GM19468 (cell line): ENCODE measurements at regions not wholly inside any gene's neighbourhood (a gene's known extent, or its start where the extent isn't known, plus 50 kb on each side); places are given as distances from the start of the nearest gene placed in this dataset.

Experiments used
- ATAC-seq: cut with Tn5 transposase; IDR thresholded peaks from one replicate; pipeline ENCODE4 v1.9.1; 2021; ENCODE audit warnings: mild to moderate bottlenecking, moderate library complexity, moderate number of reproducible peaks; ENCODE audit not compliant: unreplicated experiment; ENCODE audit errors: extremely low read depth

DNA sequence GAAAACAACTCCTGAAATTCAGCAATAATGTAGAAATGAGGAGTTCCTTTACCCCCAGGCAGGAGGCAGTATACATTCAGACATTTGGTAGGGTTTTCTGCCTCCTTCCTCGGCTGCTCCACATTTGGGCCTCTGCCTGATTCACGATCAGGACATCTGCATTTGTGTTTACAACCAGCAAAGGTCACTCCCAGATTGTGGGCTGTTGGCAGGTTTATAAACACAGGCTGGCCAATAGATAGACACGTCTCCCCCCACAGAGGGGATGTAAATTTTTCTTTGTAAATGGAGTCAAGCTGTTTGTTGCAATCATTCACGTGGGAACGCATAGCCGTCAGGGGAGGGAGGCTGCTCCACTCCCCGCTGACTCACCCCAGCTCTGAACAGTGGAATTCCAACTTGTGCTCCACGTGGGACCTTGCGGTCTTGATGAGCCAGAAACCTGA, 252.1 kb upstream of the N4BP1 start:
- no peak for ATAC-seq

- no peak for ATAC-seq
These were observed 250.4 kb upstream of the N4BP1 start for GRCh38 chr16:48860341-48860740.

DNA sequence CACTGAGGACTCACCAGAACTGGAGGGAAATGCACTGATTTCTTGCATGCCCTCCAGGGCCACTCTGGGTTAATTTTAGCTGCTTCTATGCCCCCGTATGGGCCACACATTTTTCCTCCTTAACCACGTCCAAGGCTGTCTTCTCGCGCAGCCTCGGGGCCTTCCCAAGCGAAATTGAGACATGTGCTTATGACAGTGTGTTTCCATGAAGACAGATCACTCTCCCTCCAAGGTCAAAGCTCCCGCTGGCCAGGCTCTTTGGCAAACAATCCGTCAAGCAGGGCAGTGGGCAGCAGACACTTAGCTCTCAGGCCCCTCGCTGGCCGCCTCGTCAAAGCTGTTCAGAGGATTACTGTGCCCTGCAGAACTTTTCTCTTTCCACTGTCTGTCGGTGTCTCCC, 243.0 kb upstream of the N4BP1 start:
- no peak for ATAC-seq

DNA sequence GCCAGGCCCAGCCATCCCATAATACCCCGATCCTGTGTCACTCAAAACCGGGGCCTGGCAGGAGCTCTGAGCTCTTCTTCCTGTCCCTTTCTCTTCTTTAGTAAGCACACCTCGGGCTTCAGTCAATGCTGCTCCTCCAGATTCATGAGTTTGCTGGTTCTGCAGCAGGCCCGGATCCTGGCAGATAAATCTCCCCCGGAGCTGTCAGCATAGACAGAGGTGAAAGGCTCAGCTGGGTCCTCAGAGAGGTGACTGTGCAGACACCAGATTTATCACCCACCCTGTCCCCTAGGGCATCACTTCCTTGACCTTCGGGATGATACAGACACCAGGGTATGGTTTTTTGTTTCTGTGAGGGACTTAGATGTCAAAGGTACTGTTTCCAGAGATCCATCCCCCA, 242.5 kb upstream of the N4BP1 start:
- no peak for ATAC-seq

GRCh38 chr16:48850097-48850770, 240.3 kb upstream of the N4BP1 start:
- no peak for ATAC-seq

GRCh38 chr16:48846277-48846676, 236.3 kb upstream of the N4BP1 start:
- no peak for ATAC-seq

- no peak for ATAC-seq
These were observed 235.3 kb upstream of the N4BP1 start for GRCh38 chr16:48845261-48845660.

DNA sequence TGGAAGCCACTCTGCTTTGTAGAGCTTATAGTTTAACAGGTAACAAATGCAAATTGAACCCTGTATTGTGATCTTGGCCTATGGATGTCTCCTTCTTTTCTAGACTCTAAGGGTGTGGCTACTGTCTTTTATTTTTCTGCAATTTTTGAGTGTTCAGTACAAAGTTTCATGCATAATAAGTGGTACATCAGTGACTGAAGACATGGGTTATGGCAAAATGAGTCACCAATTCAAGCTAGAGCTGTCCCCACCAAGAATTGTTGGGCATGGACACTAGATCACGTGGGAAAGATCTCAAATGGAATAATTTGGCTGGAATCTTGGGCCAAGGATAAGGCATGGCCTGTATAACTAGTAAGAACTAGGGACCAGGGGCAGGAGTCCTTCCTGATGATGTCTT, 228.4 kb upstream of the N4BP1 start:
- no peak for ATAC-seq

GRCh38 chr16:48836636-48837035, 226.7 kb upstream of the N4BP1 start:
- no peak for ATAC-seq

DNA sequence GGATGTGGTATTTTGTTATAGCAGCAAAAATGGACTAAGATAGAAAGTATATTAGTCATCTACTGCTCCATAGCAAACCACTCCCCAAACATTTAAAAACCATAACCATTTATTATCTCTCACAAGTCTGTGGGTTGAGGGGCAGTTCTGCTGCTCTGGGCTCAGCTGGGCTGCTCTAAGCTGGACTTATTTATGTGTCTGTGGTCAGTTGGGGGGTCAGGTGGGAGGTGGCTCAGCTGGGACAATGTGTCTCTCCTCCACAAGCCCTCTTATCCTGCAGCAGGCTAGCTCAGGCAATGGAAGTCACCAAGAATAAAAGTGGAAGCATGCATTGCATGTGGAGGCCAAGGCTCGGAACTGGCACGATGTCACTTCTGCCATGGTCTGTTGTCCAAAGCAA, 226.1 kb upstream of the N4BP1 start:
- no peak for ATAC-seq

DNA sequence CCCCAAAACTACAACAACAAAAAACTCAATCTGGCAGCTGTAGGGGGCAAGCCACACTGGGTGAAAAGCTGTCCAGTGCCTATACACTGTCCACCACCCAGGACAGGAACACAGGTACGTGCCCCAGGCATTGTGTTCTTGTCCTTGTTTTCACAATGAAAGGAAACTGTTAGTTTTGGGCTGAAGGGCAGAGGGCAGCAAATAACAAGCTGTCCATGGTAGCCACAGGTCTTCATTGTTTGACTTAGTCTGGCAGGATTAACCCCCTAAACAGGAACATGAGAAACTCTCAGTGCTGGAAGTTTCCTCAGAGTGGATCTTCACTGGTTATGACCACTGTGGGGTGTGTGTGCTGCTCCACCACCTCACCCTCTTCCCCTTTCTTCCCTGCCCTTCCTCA, 224.6 kb upstream of the N4BP1 start:
- ATAC-seq: no peak

- no peak for ATAC-seq
These were observed 223.5 kb upstream of the N4BP1 start for GRCh38 chr16:48833461-48833860.

DNA sequence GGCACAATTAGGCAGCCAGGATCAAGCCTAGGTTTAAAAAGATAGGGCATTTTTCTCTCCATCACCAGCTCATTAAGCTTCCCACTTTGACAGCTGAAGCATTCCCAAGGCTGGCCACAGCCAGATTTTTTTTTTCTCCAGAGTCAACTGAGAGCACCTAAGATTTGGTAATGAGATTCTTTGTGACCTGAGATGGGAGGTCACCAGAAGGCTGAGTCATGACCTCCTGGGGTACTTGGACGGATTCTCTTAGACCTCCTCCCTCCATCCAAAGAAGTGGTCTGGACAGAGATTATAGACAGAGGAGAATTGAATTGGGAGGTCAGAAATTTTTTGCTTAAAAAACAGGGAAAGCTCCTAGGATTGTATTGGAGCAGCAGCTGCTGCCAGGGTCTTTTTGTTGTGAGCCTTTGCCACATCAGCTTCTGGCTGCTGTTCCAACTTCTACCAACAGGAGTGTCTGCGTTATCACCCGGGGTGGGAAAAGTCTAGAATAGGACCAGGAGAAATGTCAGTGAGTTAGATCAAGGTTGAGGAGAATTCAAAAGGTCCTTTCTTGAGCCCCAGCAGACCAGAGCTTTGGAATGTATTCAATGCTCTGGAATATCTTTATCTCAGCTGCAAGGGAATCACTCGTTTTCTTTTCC, 221.2 kb upstream of the N4BP1 start:
- ATAC-seq: no peak

DNA sequence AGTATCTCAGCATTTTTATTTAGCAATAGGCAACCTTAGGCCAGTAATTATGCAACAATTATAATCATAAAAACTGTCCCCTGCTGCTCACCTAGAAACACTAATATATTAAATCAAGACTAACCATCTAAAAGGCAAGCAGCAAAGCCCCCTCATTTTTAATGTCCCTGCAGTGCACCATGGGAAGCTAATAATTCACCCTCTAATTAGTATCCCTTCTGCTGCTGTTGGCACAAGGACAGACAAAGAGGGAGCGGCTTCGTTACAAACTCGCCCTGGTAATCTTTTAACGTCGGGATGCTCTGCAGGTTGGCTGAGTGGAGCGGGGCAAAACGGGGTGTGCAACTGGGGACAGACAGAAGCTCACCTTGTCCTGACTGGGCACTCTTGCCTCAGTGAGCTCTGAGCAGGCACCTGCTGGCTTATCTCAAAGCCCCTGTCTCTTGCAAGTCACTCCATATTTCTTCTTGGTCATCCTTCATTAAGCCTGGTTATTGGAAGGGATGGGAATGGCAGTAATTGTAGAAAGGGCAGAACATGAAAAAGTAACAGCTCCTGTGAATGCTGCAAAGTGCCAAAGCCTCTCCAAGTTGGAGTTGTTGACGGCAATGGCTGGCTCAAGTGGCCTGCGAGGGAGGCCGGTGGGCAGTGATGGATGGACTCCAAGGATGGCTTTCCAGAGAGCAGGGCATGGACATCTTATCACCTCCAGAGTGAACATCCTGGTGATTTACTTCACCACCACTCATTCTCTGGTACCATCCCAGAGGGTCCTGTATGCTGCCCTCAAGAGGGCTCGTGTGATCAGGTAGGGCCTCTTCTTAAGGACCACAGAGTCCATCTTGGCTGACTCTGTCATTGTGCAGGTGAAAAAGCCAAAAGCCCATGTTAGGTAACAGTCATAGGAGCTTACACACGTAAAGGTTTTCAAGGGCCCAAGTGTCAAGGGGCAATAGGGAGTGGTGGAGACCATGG, 219.6 kb upstream of the N4BP1 start:
- no peak for ATAC-seq

DNA sequence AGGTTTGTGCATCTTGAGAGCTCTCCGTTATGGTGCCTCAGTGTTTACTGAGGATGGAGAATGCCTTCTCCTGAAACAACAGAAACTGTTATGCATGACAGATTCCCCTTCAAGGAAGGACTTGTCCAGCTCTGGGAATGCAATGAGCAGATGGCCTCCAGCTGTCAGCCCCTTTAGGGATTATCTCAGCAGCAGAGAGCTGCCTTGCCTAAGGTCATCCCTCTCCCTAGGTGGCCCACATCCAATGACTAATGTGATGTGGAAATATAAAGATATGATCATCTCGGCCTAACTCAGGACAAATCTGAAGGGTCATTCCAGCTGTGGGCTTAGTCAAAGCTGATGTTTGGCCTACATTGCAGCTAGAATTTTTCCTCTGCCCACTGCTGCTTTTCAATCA, 214.3 kb upstream of the N4BP1 start:
- ATAC-seq: no peak

DNA sequence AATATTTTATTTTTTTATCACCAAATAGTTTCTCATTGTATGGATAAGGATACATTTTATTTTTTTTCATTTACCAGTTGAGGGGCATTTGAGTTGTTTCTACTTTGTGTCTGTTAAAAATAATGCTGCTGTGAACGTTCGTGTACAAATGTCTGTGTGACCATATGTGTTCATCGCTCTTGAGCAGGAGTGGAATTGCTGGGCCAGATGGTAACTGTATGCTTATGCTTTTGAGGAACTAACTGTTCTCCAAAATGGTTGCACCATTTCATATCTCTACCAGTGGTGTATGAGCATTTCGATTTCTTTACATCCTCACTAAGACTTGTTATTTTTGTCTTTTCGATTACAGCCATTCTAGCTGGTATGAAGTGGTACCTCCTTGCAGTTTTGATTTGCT, 212.5 kb upstream of the N4BP1 start:
- ATAC-seq: no peak

DNA sequence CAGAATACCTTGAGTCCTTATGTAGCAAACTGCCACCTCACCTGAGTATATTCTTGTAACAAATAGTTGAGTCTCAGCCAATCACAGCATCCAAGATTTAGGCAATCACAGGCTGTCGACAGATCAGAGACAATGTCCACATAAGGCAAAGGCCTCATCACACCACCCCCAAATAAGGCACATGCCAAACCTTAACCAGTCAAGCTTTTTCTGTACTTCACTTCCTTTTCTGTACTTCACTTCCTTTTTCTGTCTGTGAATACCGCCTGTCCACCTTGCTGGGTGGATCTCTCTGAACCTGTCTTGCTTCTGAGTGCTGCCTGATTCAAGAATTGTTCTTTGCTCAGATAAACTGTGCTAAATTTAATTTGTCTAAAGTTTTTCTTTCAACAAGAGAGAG, 210.4 kb upstream of the N4BP1 start:
- ATAC-seq: no peak

DNA sequence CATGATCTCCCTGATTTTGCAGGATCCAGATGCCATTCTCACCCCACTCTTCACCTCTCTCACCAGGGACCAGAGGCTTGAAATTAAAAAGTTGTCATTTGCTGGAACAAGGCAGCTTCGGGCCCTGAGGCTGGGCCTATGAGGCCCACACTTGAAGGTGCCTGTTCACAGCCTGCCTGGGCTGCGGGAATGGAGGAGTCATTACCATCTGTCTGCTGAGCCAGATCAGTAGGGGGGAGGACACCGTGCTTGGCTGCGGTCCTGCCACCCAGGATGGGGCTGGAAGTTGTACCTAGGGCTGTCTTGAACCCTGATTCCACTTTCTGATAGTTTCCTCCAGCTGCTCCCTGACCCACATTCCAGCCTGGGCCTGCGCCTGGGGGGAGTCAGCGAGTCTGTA, 208.3 kb upstream of the N4BP1 start:
- no peak for ATAC-seq

- no peak for ATAC-seq
These were observed 207.1 kb upstream of the N4BP1 start for GRCh38 chr16:48817032-48817431.

DNA sequence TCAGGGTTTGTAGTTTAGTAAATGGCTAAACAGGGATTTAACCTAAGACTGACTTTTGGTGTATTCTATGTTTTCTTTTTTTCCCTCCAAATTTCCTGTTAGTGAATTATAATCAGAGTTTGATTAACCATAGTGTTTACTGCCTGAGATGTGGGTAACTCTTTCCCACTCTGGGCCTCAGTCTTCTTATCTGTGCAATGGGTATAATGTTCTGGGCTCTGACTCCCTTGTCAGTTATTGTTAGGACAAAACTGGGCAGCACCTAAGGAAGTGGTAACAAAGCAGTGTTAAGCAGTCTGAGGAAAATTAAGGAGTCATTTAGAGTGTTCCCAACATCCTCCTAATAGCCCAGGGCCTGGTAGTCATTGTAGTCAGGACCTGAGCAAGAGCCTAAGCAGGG, 206.4 kb upstream of the N4BP1 start:
- ATAC-seq: no peak

DNA sequence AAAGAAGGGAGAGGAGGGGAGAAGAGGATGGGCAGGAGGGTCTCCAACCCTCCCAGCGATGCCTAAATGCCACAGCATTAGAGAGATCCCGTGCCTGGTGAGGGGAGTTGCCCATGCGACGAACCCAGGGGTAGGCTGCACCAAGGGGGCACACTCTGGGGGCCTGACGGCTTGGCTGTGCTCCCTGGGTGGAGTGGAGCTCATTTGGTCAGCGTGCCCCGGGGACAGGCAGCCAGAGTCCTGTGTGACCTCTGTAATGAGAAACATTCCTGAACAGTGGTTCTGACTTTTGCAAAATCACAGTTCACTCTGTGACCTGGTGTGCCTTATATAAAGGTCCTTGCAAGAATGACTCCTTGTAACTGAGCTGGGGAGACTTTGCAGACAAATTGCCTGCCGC, 205.0 kb upstream of the N4BP1 start:
- no peak for ATAC-seq
